Neural progenitor cell (in vitro differentiated cells): ENCODE measurements at regions not wholly inside any gene's neighbourhood (a gene's known extent, or its start where the extent isn't known, plus 50 kb on each side); places are given as distances from the start of the nearest gene placed in this dataset.

Source experiments
- EZH2phosphoT487 ChIP-seq: fragments of 200-600 bp; sonication (generic); IDR thresholded peaks from 2 replicates; pipeline ENCODE4 v1.6.1; 2017; ENCODE audit warnings: antibody characterized with exemption
- TF ChIP-seq, protein P1 (sequence below): fragments of 200-600 bp; sonication (generic); IDR thresholded peaks from 2 replicates; pipeline ENCODE4 v1.5.1; 2017; ENCODE audit warnings: antibody characterized with exemption, mild to moderate bottlenecking

DNA sequence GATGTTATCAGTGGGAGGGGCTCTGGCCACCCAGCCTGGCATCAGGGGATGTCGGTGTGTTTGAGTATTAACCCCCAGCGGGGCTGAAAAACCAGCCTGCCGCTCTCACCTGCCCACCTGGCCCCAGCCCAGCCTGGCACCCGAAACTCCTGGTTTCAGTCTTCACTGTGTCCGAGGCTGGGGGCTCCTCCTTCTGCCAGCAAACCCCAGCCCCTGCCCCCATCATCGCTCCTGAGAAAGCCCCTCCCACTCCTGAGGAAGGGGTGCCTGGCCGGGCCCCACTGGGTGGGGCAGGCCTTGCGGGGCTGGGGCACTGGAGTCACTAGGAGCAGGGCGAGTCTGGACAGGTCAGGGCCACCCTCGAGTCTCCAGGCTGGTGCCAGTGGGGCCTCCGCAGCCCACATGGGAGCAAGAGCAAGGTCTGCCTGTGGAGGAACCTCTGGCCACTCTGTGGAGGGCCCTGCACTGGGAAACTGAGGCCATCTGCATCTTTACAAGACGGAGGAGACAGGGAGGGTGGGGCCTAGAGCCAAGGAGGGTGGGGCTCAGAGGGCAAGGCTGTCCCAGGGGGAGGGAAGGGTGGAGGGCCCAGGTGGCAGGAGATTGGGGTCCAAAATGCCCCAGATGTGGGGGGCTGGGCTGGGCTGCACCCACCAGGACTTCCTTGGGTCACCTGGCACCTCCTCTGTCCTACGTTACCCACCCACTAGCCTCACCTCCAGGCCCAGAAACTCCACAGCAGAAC lies 51.5 kb upstream of the NOTCH1 start:
- TF ChIP-seq, protein P1, sequence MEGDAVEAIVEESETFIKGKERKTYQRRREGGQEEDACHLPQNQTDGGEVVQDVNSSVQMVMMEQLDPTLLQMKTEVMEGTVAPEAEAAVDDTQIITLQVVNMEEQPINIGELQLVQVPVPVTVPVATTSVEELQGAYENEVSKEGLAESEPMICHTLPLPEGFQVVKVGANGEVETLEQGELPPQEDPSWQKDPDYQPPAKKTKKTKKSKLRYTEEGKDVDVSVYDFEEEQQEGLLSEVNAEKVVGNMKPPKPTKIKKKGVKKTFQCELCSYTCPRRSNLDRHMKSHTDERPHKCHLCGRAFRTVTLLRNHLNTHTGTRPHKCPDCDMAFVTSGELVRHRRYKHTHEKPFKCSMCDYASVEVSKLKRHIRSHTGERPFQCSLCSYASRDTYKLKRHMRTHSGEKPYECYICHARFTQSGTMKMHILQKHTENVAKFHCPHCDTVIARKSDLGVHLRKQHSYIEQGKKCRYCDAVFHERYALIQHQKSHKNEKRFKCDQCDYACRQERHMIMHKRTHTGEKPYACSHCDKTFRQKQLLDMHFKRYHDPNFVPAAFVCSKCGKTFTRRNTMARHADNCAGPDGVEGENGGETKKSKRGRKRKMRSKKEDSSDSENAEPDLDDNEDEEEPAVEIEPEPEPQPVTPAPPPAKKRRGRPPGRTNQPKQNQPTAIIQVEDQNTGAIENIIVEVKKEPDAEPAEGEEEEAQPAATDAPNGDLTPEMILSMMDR, result no peak
- no peak for TF ChIP-seq EZH2phosphoT487
